ENCODE measurements at regions not wholly inside any gene's neighbourhood (a gene's known extent, or its start where the extent isn't known, plus 50 kb on each side); places are given as distances from the start of the nearest gene placed in this dataset.
A peak's percentile ranks its signal among the peaks of the same experiment; 100 is the strongest.

GRCh38 chr13:74027161-74027779 lies 106.9 kb downstream of the KLF12 start:
- no peaks in the 10 kb centered on the region for H3K27me3 Mint-ChIP-seq
- peak overlapping the region; percentile 84 for H3K4me3 ChIP-seq (ENCODE audit: low read depth, low read length)
- H3K27ac ChIP-seq (ENCODE audit: insufficient read depth, low read length, poor library complexity, severe bottlenecking): peak overlapping the region; percentile 72
- H3K4me1 ChIP-seq (ENCODE audit: control insufficient read depth, insufficient read depth, low read length, poor library complexity, severe bottlenecking): peaks cover 41% of the 10 kb centered on the region
- ATAC-seq (ENCODE audit: low read depth in 2 of 2): peak; percentile 8 to 15
- H3K36me3 ChIP-seq (ENCODE audit: control insufficient read depth, insufficient read depth, low read length): peaks cover 12% of the 10 kb centered on the region
- H3K4me1 Mint-ChIP-seq: peaks cover 65 to 81% (median 74%) of the 10 kb centered on the region in 4 donors
- H3K27ac Mint-ChIP-seq: peak overlapping the region; percentile 88 to 96 (median 90)
- H3K9me3 ChIP-seq (ENCODE audit: control insufficient read depth in 2 of 2, low read length in 2 of 2): no peaks in the 10 kb centered on the region
- no peak for DNase-seq
- peak overlapping the region; percentile 55 to 97 (median 84) for H3K4me3 Mint-ChIP-seq
- no peaks in the 10 kb centered on the region for H3K27me3 ChIP-seq (ENCODE audit: control insufficient read depth, insufficient read depth, low read length)
- H3K9me3 Mint-ChIP-seq: peaks cover 0 to 4% (median 0%) of the 10 kb centered on the region in 7 donors
- peaks cover 20% of the 10 kb centered on the region for H3K36me3 Mint-ChIP-seq

GRCh38 chr13:74026753-74027152 lies 107.5 kb downstream of the KLF12 start:
- peak; percentile 42 to 83 (median 67) for DNase-seq
- ATAC-seq (ENCODE audit: low read depth in 2 of 2): peak; percentile 98
- Mint-ChIP-seq H3K27me3 (no peaks in the 10 kb centered on the region), H3K9me3 (peaks cover 0 to 4% (median 0%) of the 10 kb centered on the region in 7 donors), H3K4me3 (peak overlapping the region; percentile 55 to 97 (median 84)), H3K4me1 (peaks cover 64 to 84% (median 77%) of the 10 kb centered on the region in 4 donors), H3K27ac (peak overlapping the region; percentile 88 to 96 (median 90)), H3K36me3 (peaks cover 24% of the 10 kb centered on the region)
- Histone ChIP-seq H3K27ac (ENCODE audit: insufficient read depth, low read length, poor library complexity, severe bottlenecking) (peak overlapping the region; percentile 72), H3K4me1 (ENCODE audit: control insufficient read depth, insufficient read depth, low read length, poor library complexity, severe bottlenecking) (peaks cover 41% of the 10 kb centered on the region), H3K27me3 (ENCODE audit: control insufficient read depth, insufficient read depth, low read length) (no peaks in the 10 kb centered on the region), H3K4me3 (ENCODE audit: low read depth, low read length) (peak overlapping the region; percentile 84), H3K36me3 (ENCODE audit: control insufficient read depth, insufficient read depth, low read length) (peaks cover 12% of the 10 kb centered on the region), H3K9me3 (ENCODE audit: control insufficient read depth in 2 of 2, low read length in 2 of 2) (no peaks in the 10 kb centered on the region)

GRCh38 chr13:74025369-74025768 lies 108.8 kb downstream of the KLF12 start:
- H3K27ac Mint-ChIP-seq: peak overlapping the region; percentile 35 to 92 (median 60)
- Histone ChIP-seq H3K36me3 (ENCODE audit: control insufficient read depth, insufficient read depth, low read length) (peaks cover 12% of the 10 kb centered on the region), H3K27me3 (ENCODE audit: control insufficient read depth, insufficient read depth, low read length) (no peaks in the 10 kb centered on the region), H3K4me1 (ENCODE audit: control insufficient read depth, insufficient read depth, low read length, poor library complexity, severe bottlenecking) (peaks cover 41% of the 10 kb centered on the region), H3K4me3 (ENCODE audit: low read depth, low read length) (peak overlapping the region; percentile 84), H3K9me3 (ENCODE audit: control insufficient read depth in 2 of 2, low read length in 2 of 2) (no peaks in the 10 kb centered on the region), H3K27ac (ENCODE audit: insufficient read depth, low read length, poor library complexity, severe bottlenecking) (peak overlapping the region; percentile 72)
- H3K9me3 Mint-ChIP-seq: peaks cover 0 to 4% (median 0%) of the 10 kb centered on the region in 7 donors
- H3K4me1 Mint-ChIP-seq: peaks cover 54 to 80% (median 74%) of the 10 kb centered on the region in 4 donors
- H3K4me3 Mint-ChIP-seq: peak overlapping the region; percentile 19 to 67 (median 46)
- no peak for DNase-seq
- no peaks in the 10 kb centered on the region for H3K27me3 Mint-ChIP-seq
- no peak for ATAC-seq (ENCODE audit: low read depth in 2 of 2)
- peaks cover 29% of the 10 kb centered on the region for H3K36me3 Mint-ChIP-seq

- Mint-ChIP-seq H3K4me3 (peak overlapping the region; percentile 11 to 27 (median 16)), H3K36me3 (peaks cover 31% of the 10 kb centered on the region), H3K4me1 (peaks cover 53 to 80% (median 75%) of the 10 kb centered on the region in 4 donors), H3K9me3 (peaks cover 0 to 4% (median 0%) of the 10 kb centered on the region in 7 donors), H3K27me3 (no peaks in the 10 kb centered on the region), H3K27ac (peak overlapping the region; percentile 70 to 92 (median 80))
- Histone ChIP-seq H3K36me3 (ENCODE audit: control insufficient read depth, insufficient read depth, low read length) (peaks cover 12% of the 10 kb centered on the region), H3K9me3 (ENCODE audit: control insufficient read depth in 2 of 2, low read length in 2 of 2) (no peaks in the 10 kb centered on the region), H3K27me3 (ENCODE audit: control insufficient read depth, insufficient read depth, low read length) (no peaks in the 10 kb centered on the region), H3K4me1 (ENCODE audit: control insufficient read depth, insufficient read depth, low read length, poor library complexity, severe bottlenecking) (peaks cover 41% of the 10 kb centered on the region), H3K27ac (ENCODE audit: insufficient read depth, low read length, poor library complexity, severe bottlenecking) (no peak overlapping the region), H3K4me3 (ENCODE audit: low read depth, low read length) (peak overlapping the region; percentile 84)
- no peak for ATAC-seq (ENCODE audit: low read depth in 2 of 2)
- DNase-seq: no peak
Measured at GRCh38 chr13:74024856-74025255, 109.3 kb downstream of the KLF12 start.

GRCh38 chr13:74024314-74024713 lies 109.9 kb downstream of the KLF12 start:
- no peak overlapping the region for H3K27ac ChIP-seq (ENCODE audit: insufficient read depth, low read length, poor library complexity, severe bottlenecking)
- Mint-ChIP-seq H3K4me1 (peaks cover 54 to 79% (median 73%) of the 10 kb centered on the region in 4 donors), H3K4me3 (no peak overlapping the region), H3K9me3 (peaks cover 0 to 4% (median 0%) of the 10 kb centered on the region in 7 donors), H3K27ac (peak overlapping the region in 1 of 3 donors; percentile 80), H3K27me3 (no peaks in the 10 kb centered on the region), H3K36me3 (peaks cover 31% of the 10 kb centered on the region)
- H3K36me3 ChIP-seq (ENCODE audit: control insufficient read depth, insufficient read depth, low read length): peaks cover 12% of the 10 kb centered on the region
- H3K4me3 ChIP-seq (ENCODE audit: low read depth, low read length): no peak overlapping the region
- H3K27me3 ChIP-seq (ENCODE audit: control insufficient read depth, insufficient read depth, low read length): no peaks in the 10 kb centered on the region
- ATAC-seq (ENCODE audit: low read depth in 2 of 2): no peak
- no peak for DNase-seq
- H3K4me1 ChIP-seq (ENCODE audit: control insufficient read depth, insufficient read depth, low read length, poor library complexity, severe bottlenecking): peaks cover 41% of the 10 kb centered on the region
- no peaks in the 10 kb centered on the region for H3K9me3 ChIP-seq (ENCODE audit: control insufficient read depth in 2 of 2, low read length in 2 of 2)

GRCh38 chr13:74023484-74023883 lies 110.7 kb downstream of the KLF12 start:
- no peaks in the 10 kb centered on the region for H3K9me3 ChIP-seq (ENCODE audit: control insufficient read depth in 2 of 2, low read length in 2 of 2)

GRCh38 chr13:74021505-74021904 lies 112.7 kb downstream of the KLF12 start:
- Mint-ChIP-seq H3K4me1 (peaks cover 50 to 74% (median 64%) of the 10 kb centered on the region in 4 donors), H3K36me3 (peaks cover 35% of the 10 kb centered on the region), H3K27ac (peak overlapping the region in 1 of 3 donors; percentile 27), H3K9me3 (peaks cover 0 to 4% (median 0%) of the 10 kb centered on the region in 7 donors), H3K27me3 (no peaks in the 10 kb centered on the region), H3K4me3 (no peak overlapping the region)
- Histone ChIP-seq H3K4me1 (ENCODE audit: control insufficient read depth, insufficient read depth, low read length, poor library complexity, severe bottlenecking) (peaks cover 27% of the 10 kb centered on the region), H3K9me3 (ENCODE audit: control insufficient read depth in 2 of 2, low read length in 2 of 2) (no peaks in the 10 kb centered on the region), H3K4me3 (ENCODE audit: low read depth, low read length) (no peak overlapping the region), H3K27me3 (ENCODE audit: control insufficient read depth, insufficient read depth, low read length) (no peaks in the 10 kb centered on the region), H3K36me3 (ENCODE audit: control insufficient read depth, insufficient read depth, low read length) (peaks cover 12% of the 10 kb centered on the region), H3K27ac (ENCODE audit: insufficient read depth, low read length, poor library complexity, severe bottlenecking) (no peak overlapping the region)
- ATAC-seq (ENCODE audit: low read depth in 2 of 2): no peak
- no peak for DNase-seq

More at GRCh38 chr13:74023484-74023883, 110.7 kb downstream of the KLF12 start:
- Histone ChIP-seq H3K36me3 (ENCODE audit: control insufficient read depth, insufficient read depth, low read length) (peaks cover 12% of the 10 kb centered on the region), H3K27me3 (ENCODE audit: control insufficient read depth, insufficient read depth, low read length) (no peaks in the 10 kb centered on the region), H3K4me1 (ENCODE audit: control insufficient read depth, insufficient read depth, low read length, poor library complexity, severe bottlenecking) (peaks cover 41% of the 10 kb centered on the region), H3K4me3 (ENCODE audit: low read depth, low read length) (no peak overlapping the region), H3K27ac (ENCODE audit: insufficient read depth, low read length, poor library complexity, severe bottlenecking) (no peak overlapping the region)
- Mint-ChIP-seq H3K27ac (no peak overlapping the region), H3K4me3 (peak overlapping the region in 1 of 4 donors; percentile 33), H3K27me3 (no peaks in the 10 kb centered on the region), H3K36me3 (peaks cover 31% of the 10 kb centered on the region), H3K9me3 (peaks cover 0 to 4% (median 0%) of the 10 kb centered on the region in 7 donors), H3K4me1 (peaks cover 53 to 75% (median 68%) of the 10 kb centered on the region in 4 donors)
- DNase-seq: no peak
- no peak for ATAC-seq (ENCODE audit: low read depth in 2 of 2)

- Mint-ChIP-seq H3K9me3 (peaks cover 0 to 3% (median 0%) of the 10 kb centered on the region in 7 donors), H3K4me3 (no peak overlapping the region), H3K4me1 (peaks cover 45 to 66% (median 54%) of the 10 kb centered on the region in 4 donors), H3K27me3 (no peaks in the 10 kb centered on the region), H3K36me3 (peaks cover 25% of the 10 kb centered on the region), H3K27ac (no peak overlapping the region)
- H3K36me3 ChIP-seq (ENCODE audit: control insufficient read depth, insufficient read depth, low read length): peaks cover 4% of the 10 kb centered on the region
- peaks cover 3% of the 10 kb centered on the region for H3K4me1 ChIP-seq (ENCODE audit: control insufficient read depth, insufficient read depth, low read length, poor library complexity, severe bottlenecking)
- DNase-seq: no peak
- H3K9me3 ChIP-seq (ENCODE audit: control insufficient read depth in 2 of 2, low read length in 2 of 2): no peaks in the 10 kb centered on the region
- no peak overlapping the region for H3K27ac ChIP-seq (ENCODE audit: insufficient read depth, low read length, poor library complexity, severe bottlenecking)
- no peak overlapping the region for H3K4me3 ChIP-seq (ENCODE audit: low read depth, low read length)
- ATAC-seq (ENCODE audit: low read depth in 2 of 2): no peak
- H3K27me3 ChIP-seq (ENCODE audit: control insufficient read depth, insufficient read depth, low read length): no peaks in the 10 kb centered on the region
Measured at GRCh38 chr13:74018062-74018431, 116.2 kb downstream of the KLF12 start.

Data from CD4-positive, CD25-positive, alpha-beta regulatory T cell (primary cell).